Upper lobe of left lung (tissue), 4 donors: ENCODE measurements at regions not wholly inside any gene's neighbourhood (a gene's known extent, or its start where the extent isn't known, plus 50 kb on each side); places are given as distances from the start of the nearest gene placed in this dataset.
"Not testable (repeated sequence)": the region's sequence is repeated elsewhere in the genome, so short reads cannot be mapped to it uniquely, and the experiment has no call there.

Experiments
- EP300 ChIP-seq, 4 donors: sonication (generic); formaldehyde crosslinking; IDR thresholded peaks; one replicate each; pipeline ENCODE4 v1.5.1; 2017; ENCODE audit warnings: antibody characterized with exemption in 4 of 4, control low read depth in 2 of 4
- POLR2A ChIP-seq, 4 donors: fragments of 450-650 bp; IDR thresholded peaks; one replicate each; pipeline ENCODE4 v1.5.1; 2016 to 2017; ENCODE audit warnings: antibody characterized with exemption in 4 of 4, mild to moderate bottlenecking in 2 of 4
- POLR2AphosphoS5 ChIP-seq, 2 donors: sonication (generic); formaldehyde crosslinking; IDR thresholded peaks; one replicate each; pipeline ENCODE4 v1.5.1; 2017; ENCODE audit warnings: antibody characterized with exemption in 2 of 2
- TF ChIP-seq, protein P1 (sequence below), 6 experiments: fragments of 450-650 bp in 4 of 6; fragments of 200-600 bp in 2 of 6; sonication (generic) in 2 of 6; IDR thresholded peaks; one replicate each; pipeline ENCODE4 v1.5.1; 2016 to 2019; ENCODE audit warnings: antibody characterized with exemption in 6 of 6

DNA sequence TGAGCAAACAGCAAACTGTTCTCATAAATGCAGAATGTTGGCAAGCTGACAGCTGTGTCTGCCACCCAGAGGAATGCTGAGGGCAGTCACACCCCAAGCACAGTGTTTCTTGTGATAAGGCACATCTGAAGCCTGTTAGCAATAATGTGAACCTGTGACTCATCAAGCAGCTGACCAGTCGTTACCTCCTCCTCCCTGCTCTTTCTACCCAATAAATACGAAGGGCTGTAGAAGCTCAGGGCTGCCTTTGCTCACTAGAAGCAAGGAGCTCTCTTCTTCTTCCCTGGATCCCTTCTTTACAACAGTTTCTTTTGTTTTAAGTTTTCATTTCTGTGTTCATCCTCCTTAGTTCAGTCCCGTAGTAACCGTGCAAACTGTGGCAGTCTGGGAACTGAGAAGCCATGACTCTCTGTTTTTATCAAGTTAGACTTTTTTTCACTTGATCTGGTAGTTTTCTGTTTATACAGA, 160.3 kb upstream of the ZNF184 start:
- TF ChIP-seq POLR2A, POLR2AphosphoS5, EP300 (IDR thresholded peaks at IDR 0.05): not testable (repeated sequence)
- TF ChIP-seq, protein P1, sequence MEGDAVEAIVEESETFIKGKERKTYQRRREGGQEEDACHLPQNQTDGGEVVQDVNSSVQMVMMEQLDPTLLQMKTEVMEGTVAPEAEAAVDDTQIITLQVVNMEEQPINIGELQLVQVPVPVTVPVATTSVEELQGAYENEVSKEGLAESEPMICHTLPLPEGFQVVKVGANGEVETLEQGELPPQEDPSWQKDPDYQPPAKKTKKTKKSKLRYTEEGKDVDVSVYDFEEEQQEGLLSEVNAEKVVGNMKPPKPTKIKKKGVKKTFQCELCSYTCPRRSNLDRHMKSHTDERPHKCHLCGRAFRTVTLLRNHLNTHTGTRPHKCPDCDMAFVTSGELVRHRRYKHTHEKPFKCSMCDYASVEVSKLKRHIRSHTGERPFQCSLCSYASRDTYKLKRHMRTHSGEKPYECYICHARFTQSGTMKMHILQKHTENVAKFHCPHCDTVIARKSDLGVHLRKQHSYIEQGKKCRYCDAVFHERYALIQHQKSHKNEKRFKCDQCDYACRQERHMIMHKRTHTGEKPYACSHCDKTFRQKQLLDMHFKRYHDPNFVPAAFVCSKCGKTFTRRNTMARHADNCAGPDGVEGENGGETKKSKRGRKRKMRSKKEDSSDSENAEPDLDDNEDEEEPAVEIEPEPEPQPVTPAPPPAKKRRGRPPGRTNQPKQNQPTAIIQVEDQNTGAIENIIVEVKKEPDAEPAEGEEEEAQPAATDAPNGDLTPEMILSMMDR (IDR thresholded peaks at IDR 0.05) = not testable (repeated sequence)
